Spleen (tissue), 7 donors: ENCODE measurements at regions not wholly inside any gene's neighbourhood (a gene's known extent, or its start where the extent isn't known, plus 50 kb on each side); places are given as distances from the start of the nearest gene placed in this dataset.

Source experiments
- CTCF ChIP-seq, 11 experiments: fragments of 200-600 bp in 7 of 11; fragments of 450-650 bp in 4 of 11; sonication (generic) in 4 of 11; IDR thresholded peaks in 8 of 11; conservative IDR thresholded peaks in 3 of 11; 1 replicate in 7 of 11; 2 replicates in 4 of 11; pipeline versions ENCODE4 v1.4.0 to v1.8.0; 2016 to 2021; ENCODE audit warnings: antibody characterized with exemption in 11 of 11, inconsistent platforms in 4 of 11, mild to moderate bottlenecking in 1 of 11
- POLR2A ChIP-seq, 3 donors: fragments of 450-650 bp; IDR thresholded peaks; one replicate each; pipeline ENCODE4 v1.5.1; 2017; ENCODE audit warnings: antibody characterized with exemption in 3 of 3, mild to moderate bottlenecking in 1 of 3
- POLR2AphosphoS5 ChIP-seq, 3 donors: sonication (generic); formaldehyde crosslinking; IDR thresholded peaks; one replicate each; pipeline ENCODE4 v1.5.1; 2017; ENCODE audit warnings: antibody characterized with exemption in 3 of 3
- donor health status: DM: no; HTN: no; CAD: no; lungs with moderate emphysema.
- donor health status: DM: no; HTN: no; CAD: no.
- donor health status: DM: no; HTN: no; CAD: no.

GRCh38 chr14:49187799-49188198, 398.4 kb downstream of the RPS29 start:
- TF ChIP-seq POLR2AphosphoS5 (IDR thresholded peaks at IDR 0.05) (no peak), POLR2A (IDR thresholded peaks at IDR 0.05) (no peak), CTCF (IDR thresholded peaks at IDR 0.05 in 8 of 11, conservative IDR thresholded peaks at IDR 0.05 in 3 of 11) (no peak)
